ENCODE measurements at regions not wholly inside any gene's neighbourhood (a gene's known extent, or its start where the extent isn't known, plus 50 kb on each side); places are given as distances from the start of the nearest gene placed in this dataset.

DNA sequence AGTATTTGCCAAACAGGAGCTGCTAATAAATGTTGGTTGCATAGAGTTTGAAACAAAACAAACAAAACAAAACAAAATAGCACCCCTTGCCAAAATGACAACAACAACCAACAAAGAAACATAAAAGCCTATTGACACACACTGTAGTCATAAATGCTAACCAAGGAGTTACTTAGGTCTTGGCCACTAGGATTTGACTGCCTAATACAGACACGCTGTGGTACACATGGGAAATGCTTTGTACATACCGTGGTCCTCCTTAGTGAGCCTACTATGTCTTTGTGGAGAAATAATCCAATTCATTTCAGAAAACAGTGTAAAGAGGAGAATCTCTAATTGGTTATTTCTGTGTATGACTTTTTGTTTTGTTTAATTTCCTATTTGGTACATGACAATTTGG lies 53.2 kb upstream of the MTPN start (continued):
- TF ChIP-seq EZH2 (IDR thresholded peaks at IDR 0.05; ENCODE audit: low read depth, low read length, severe bottlenecking) (no peak), ZNF274 (IDR thresholded peaks at IDR 0.05; ENCODE audit: borderline replicate concordance, extremely low read depth, low read length) (no peak), RAD21 (IDR thresholded peaks at IDR 0.05 in 1 of 2, conservative IDR thresholded peaks at IDR 0.05 in 1 of 2; ENCODE audit: low read depth in 2 of 2, low read length in 2 of 2) (no peak), ASH2L (IDR thresholded peaks at IDR 0.05; ENCODE audit: low read length) (no peak), TAF7 (optimal IDR thresholded peaks at IDR 0.05; ENCODE audit: borderline replicate concordance, low read depth, low read length) (no peak)
